Hepatocyte (in vitro differentiated cells): ENCODE measurements at regions not wholly inside any gene's neighbourhood (a gene's known extent, or its start where the extent isn't known, plus 50 kb on each side); places are given as distances from the start of the nearest gene placed in this dataset.

Experiments
- DNase-seq: peaks from one replicate; pipeline ENCODE4 v3.0.0-alpha.2; 2016; ENCODE audit warnings: low spot score
- H2AFZ ChIP-seq: fragments of 200-600 bp; sonication (generic); 2 replicates; pipeline ENCODE4 v1.6.0; 2016; ENCODE audit warnings: antibody characterized with exemption, mild to moderate bottlenecking
- H3K27ac ChIP-seq: fragments of 200-600 bp; sonication (generic); 2 replicates; pipeline ENCODE4 v1.5.1; 2016; ENCODE audit warnings: mild to moderate bottlenecking
- H3K27me3 ChIP-seq: fragments of 200-600 bp; sonication (generic); 2 replicates; pipeline ENCODE4 v1.6.1; 2016
- H3K36me3 ChIP-seq: fragments of 200-600 bp; sonication (generic); replicated peaks from 2 replicates; pipeline ENCODE4 v1.5.1; 2016; ENCODE audit warnings: low read depth; ENCODE audit not compliant: insufficient read depth
- H3K4me1 ChIP-seq: fragments of 200-600 bp; sonication (generic); 2 replicates; pipeline ENCODE4 v1.5.1; 2016; ENCODE audit warnings: mild to moderate bottlenecking, moderate library complexity; ENCODE audit not compliant: insufficient read depth
- H3K4me2 ChIP-seq: fragments of 200-600 bp; sonication (generic); 2 replicates; pipeline ENCODE4 v1.6.0; 2016
- H3K4me3 ChIP-seq: fragments of 200-600 bp; sonication (generic); 2 replicates; pipeline ENCODE4 v1.5.1; 2016; ENCODE audit warnings: mild to moderate bottlenecking
- H3K79me2 ChIP-seq: fragments of 200-600 bp; sonication (generic); 2 replicates; pipeline ENCODE4 v1.6.0; 2017; ENCODE audit warnings: mild to moderate bottlenecking
- H3K9me2 ChIP-seq: fragments of 200-600 bp; sonication (generic); replicated peaks from 2 replicates; pipeline ENCODE4 v1.6.0; 2017; ENCODE audit warnings: mild to moderate bottlenecking; ENCODE audit not compliant: insufficient read depth
- H3K9me3 ChIP-seq: fragments of 200-600 bp; sonication (generic); 2 replicates; pipeline ENCODE4 v1.5.1; 2016; ENCODE audit warnings: low read depth, mild to moderate bottlenecking
- H4K20me1 ChIP-seq: fragments of 200-600 bp; sonication (generic); 2 replicates; pipeline ENCODE4 v1.6.0; 2016; ENCODE audit warnings: mild to moderate bottlenecking; ENCODE audit not compliant: insufficient read depth, poor library complexity, severe bottlenecking
- CTCF ChIP-seq: fragments of 200-600 bp; sonication (generic); IDR thresholded peaks from 2 replicates; pipeline ENCODE4 v1.5.1; 2016; ENCODE audit warnings: antibody characterized with exemption, mild to moderate bottlenecking; ENCODE audit not compliant: poor library complexity
- EZH2 ChIP-seq: fragments of 200-600 bp; sonication (generic); IDR thresholded peaks from 2 replicates; pipeline ENCODE4 v1.6.1; 2016; ENCODE audit warnings: antibody characterized with exemption, mild to moderate bottlenecking, borderline replicate concordance
- EZH2phosphoT487 ChIP-seq: fragments of 200-600 bp; sonication (generic); IDR thresholded peaks from one replicate; pipeline ENCODE4 v1.6.1; 2018; ENCODE audit warnings: antibody characterized with exemption, mild to moderate bottlenecking, low read depth, moderate library complexity; ENCODE audit not compliant: unreplicated experiment, severe bottlenecking
- WGBS: methylation state at CpG from one replicate; pipeline ENCODE4 v1.1.6; 2016; ENCODE audit warnings: low lambda C conversion rate; ENCODE audit errors: missing lambda C conversion rate; 5-methylcytosine and 5-hydroxymethylcytosine counted together

GRCh38 chr1:199197695-199198094, 558.9 kb downstream of the PTPRC start:
- Histone ChIP-seq H3K9me2 (no peaks in the 10 kb centered on the region), H2AFZ (no peak overlapping the region), H3K4me3 (no peak overlapping the region), H3K9me3 (no peaks in the 10 kb centered on the region), H3K36me3 (no peaks in the 10 kb centered on the region), H3K4me1 (no peaks in the 10 kb centered on the region), H3K4me2 (no peak overlapping the region), H4K20me1 (no peaks in the 10 kb centered on the region), H3K79me2 (no peaks in the 10 kb centered on the region), H3K27me3 (no peaks in the 10 kb centered on the region), H3K27ac (no peak overlapping the region)
- TF ChIP-seq EZH2 (no peak), CTCF (no peak), EZH2phosphoT487 (no peak)
- no peak for DNase-seq
- WGBS, result 92% methylated on average over 2 of the region's 2 CpGs

GRCh38 chr1:199202331-199202730, 563.5 kb downstream of the PTPRC start:
- WGBS, result 48% methylated on average over 3 of the region's 3 CpGs
- H3K4me1 ChIP-seq, result no peaks in the 10 kb centered on the region

DNA sequence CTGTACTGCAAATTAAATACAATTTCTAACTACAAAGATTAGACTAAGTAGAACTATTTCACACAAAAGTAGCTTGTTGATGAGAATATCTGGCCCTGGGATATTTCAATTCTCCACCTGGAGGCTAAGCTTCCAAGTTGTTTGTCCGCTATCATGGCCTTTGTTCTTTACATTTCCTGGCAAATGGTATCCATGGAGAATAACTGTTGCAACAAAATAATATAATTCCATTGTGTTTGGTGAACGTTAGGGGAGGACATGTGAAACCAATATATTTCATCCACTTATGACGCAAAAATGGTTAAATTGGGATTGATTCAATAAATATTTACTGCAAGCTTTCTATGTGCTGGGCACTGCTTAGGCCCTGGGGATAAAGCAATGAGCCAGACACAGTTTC, 565.4 kb downstream of the PTPRC start:
- Histone ChIP-seq H3K9me2 (no peaks in the 10 kb centered on the region), H2AFZ (no peak overlapping the region)

More at GRCh38 chr1:199202331-199202730, 563.5 kb downstream of the PTPRC start:
- H3K9me3 ChIP-seq, result no peaks in the 10 kb centered on the region
- H3K4me2 ChIP-seq, result no peak overlapping the region
- no peaks in the 10 kb centered on the region for H3K79me2 ChIP-seq
- no peak overlapping the region for H3K4me3 ChIP-seq
- no peaks in the 10 kb centered on the region for H3K27me3 ChIP-seq
- H3K9me2 ChIP-seq, result no peaks in the 10 kb centered on the region
- H4K20me1 ChIP-seq, result no peaks in the 10 kb centered on the region
- DNase-seq, result peak; percentile 9
- TF ChIP-seq EZH2, result no peak
- TF ChIP-seq EZH2phosphoT487, result no peak
- TF ChIP-seq CTCF, result no peak
- H3K27ac ChIP-seq, result no peak overlapping the region
- no peak overlapping the region for H2AFZ ChIP-seq
- H3K36me3 ChIP-seq, result no peaks in the 10 kb centered on the region

More for the DNA sequence above, 565.4 kb downstream of the PTPRC start:
- Histone ChIP-seq H3K4me2 (no peak overlapping the region), H3K27me3 (no peaks in the 10 kb centered on the region), H3K9me3 (no peaks in the 10 kb centered on the region), H3K79me2 (no peaks in the 10 kb centered on the region), H3K4me1 (no peaks in the 10 kb centered on the region), H3K27ac (no peak overlapping the region), H3K36me3 (no peaks in the 10 kb centered on the region), H4K20me1 (no peaks in the 10 kb centered on the region), H3K4me3 (no peak overlapping the region)
- 77% methylated on average over 3 of the region's 3 CpGs for WGBS
- TF ChIP-seq EZH2 (no peak), CTCF (no peak), EZH2phosphoT487 (no peak)
- DNase-seq, result no peak
